ENCODE measurements at regions not wholly inside any gene's neighbourhood (a gene's known extent, or its start where the extent isn't known, plus 50 kb on each side); places are given as distances from the start of the nearest gene placed in this dataset.
A peak's percentile ranks its signal among the peaks of the same experiment; 100 is the strongest.

DNA sequence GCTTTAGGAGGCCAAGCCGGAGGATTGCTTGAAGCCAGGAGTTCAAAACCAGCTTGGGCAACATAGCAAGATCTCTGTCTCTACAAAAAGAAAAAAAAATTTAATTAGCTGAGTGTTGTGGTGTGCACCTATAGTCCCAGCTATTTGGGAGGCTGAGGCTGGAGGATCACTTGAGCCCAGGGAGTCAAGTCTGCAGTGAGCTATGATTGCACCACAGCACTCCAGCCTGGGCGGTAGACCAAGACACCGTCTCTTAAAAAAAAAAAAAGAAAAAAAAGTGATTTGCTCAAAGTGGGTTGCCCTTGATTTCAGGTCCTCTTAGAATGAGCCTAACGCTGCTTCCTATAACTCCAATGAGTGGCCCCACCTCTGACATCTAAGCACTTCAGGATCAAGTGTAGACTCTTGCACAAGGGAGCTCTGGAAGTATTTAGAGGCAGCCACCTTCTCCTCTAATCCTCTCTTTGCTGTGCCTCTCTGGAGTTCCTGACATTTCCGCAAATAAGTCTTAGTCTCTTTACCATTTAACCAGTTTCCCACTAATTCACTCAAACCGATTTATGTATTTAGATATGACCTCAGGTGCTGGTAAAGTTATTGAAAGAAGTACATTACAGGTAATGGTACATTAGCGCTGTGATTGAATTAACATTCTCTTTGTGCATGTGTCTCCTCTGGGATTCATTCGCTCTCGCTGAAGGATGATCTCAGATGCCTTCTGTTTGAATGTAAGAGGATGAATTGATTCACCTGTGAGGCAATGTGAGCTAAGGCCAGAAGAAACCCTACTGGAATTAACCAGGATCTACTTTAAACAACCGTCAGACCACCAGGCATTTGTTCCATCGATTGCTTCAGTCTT, 60.8 kb upstream of the CELF2 start:
- no peak for DNase-seq (ENCODE audit: low spot score)

DNA sequence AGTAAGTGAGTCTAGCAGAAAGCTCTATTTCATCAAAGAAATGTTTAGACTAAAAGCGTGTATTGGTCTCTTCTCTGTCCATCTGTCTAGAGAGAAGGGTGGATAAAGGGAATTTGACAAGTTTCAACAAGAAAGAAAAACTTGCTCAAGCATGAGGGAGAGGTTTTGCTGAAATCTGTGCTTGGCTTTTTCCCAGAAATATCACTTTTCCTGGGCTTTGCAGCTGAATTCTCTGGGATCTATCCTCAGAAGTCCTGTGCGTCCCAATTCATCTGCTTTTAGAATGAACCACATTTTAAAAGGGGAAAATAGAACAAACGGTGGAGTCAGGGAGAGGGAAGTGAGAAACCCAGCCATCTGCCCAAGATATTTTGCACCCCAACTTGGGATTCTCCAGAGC, 59.6 kb upstream of the CELF2 start:
- no peak for DNase-seq (ENCODE audit: low spot score)

DNA sequence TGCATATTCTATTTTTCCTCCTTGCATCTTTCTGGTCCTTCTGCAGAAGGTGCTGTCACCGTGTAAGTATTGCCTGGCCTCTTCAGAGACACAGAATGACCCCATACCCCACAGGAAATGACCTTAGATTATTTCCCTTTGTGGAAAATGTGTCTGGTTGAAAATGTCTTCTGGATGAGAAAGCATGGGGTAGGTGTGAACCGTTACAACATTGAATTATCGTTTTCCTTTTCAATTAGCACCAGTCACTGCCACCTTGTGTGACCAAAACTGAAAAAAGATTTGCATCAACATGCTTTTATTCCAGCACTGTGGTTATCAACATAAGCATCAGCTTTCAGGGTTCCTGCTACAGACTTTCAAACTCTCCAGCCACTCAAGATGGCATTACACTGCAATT, 58.0 kb upstream of the CELF2 start:
- DNase-seq (ENCODE audit: low spot score), result peak; percentile 68

DNA sequence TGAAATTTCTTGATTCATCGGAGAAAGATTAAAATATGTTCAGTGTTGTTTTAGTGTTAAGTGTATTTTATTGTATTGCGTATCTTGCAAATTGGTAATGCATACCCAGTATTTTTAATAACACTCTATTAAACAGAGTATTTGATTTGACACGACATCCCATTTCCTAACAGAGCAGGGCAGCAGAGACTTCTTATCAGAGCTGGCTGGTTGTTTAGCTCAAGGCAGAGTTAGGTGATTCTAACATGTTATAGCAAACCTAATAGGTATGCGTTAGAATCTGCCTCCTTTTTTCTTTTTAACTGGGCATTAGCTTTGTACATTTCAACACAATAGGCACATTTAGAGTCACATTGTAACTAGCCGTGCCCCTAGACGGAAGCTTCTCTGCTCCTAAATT, 57.1 kb upstream of the CELF2 start:
- DNase-seq (ENCODE audit: low spot score), result no peak

DNA sequence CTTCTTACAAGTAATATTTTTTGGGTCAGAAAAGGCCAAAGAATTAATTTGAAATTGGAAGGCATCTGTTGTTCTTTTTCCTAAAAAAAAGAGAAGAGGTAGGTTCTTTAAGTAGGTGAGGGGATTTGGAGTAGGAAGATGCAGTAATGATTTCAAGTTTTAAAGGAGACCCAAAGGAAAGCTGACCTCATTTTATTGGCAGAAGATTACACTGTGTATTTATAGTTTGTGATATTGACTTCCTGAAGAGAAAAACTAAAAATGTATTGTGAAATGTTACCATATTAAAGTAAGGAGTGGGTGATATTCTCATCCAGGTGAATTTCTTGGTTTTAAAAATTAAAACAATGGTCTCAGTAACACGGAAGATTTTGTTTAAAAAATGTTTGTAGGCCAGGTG, 56.6 kb upstream of the CELF2 start:
- DNase-seq (ENCODE audit: low spot score), result no peak

DNA sequence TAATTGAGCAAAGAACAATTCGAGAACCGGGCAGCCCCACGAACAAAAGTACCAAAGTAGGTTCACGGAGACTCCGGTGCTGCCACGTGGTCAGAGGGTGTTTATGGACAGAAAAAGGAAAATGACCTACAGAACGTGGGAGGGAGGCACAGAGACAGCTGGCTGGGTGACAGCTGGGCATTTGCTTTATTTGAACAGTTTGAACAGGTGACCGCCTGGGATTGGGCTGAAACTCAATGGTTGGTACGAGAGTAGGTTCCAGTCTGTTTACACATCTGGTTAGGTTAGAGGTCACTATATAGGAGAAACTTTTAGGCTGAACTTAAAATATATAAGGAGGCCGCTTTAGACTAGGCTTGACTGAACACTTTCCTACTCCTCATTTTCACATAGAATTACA, 50.6 kb upstream of the CELF2 start:
- no peak for DNase-seq (ENCODE audit: low spot score)

DNA sequence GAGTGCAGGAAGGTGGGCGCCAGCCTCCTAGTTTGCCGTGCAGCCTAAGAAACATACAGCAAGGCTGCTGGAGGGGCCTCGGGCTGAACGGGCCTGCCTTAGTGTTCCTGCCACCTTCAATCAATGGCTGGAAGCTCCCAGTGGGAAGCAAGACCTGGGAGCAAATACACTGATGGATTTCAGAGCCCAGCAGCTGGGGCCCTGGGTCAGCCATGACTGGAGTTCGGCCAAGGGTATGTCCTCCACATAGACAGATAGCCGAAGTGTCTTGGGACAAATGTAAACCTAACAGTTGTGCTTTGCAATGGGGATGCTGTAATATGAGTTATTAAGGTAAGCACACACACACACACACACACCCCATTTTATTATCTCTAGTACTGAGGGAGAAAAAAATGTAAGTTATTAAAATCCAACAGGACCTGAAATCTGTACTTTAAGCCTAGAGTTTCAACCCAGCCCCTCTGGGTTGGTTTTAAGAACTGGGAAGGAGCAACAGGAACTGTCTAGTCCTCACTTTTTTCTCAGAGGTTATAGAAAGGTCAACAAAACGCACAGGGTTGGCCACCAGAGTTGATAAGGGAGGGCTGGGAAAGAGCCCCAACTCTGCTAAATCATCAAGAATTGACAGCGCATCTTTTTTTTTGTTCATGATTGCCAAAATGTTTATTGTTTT, 50.0 kb upstream of the CELF2 start:
- no peak for DNase-seq (ENCODE audit: low spot score)

All from activated CD4-positive, alpha-beta T cell treated with anti-CD3 and anti-CD28 coated beads, Interleukin-2, Interleukin-4, amounts not matched to agents 100 ng/mL and 50 ng/mL, durations not matched to agents 16 hours and 8 hours (primary cell).